CD4-positive, alpha-beta T cell treated with Interleukin-4 for 1 hour (primary cell): ENCODE measurements at regions not wholly inside any gene's neighbourhood (a gene's known extent, or its start where the extent isn't known, plus 50 kb on each side); places are given as distances from the start of the nearest gene placed in this dataset.

Experiments used
- DNase-seq, 2 donors: peaks; one replicate each; pipeline ENCODE4 v3.0.0-alpha.2; 2020 to 2022

DNA sequence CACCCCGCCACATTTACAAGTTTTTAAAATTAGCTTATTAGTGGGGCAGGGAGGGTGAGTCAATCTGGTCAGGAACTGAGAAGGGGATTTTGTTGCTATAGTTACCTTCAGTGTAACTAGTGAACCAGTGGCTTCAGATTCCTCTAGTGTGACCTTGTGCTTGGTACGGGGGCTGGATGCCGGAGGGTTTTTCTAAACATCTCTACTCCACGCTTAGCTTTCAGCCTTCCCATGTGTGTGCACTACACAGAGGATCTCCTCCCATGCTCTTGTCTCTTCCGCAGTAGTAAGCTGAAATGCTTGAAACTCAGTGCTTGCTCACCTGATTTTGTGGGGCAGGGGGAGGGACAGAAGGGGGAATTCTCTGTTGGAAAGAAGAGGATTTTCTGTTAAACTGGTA lies 67.9 kb upstream of the AKAP13 start:
- DNase-seq = peak in 1 of 2 donors; percentile 59

DNA sequence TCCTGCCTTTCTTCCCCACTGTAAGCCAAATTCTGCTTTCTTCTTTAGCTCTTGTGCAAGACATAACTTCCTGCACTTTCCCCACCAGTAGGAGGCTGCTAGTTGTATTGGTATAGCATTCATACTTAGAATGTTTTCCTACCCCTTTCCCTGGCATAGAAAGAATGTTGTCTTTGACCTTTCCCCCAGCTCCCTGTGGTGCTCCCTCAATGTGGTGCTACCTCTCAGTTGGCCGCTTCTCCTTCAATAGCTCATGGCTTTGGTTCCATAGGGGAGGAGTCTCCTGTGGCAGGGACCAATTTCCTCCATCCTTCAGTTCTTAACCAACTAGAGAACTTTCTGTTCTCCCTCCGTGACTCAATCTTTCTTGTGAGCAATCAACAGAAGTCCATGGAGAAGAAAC lies 67.5 kb upstream of the AKAP13 start:
- no peak for DNase-seq

DNA sequence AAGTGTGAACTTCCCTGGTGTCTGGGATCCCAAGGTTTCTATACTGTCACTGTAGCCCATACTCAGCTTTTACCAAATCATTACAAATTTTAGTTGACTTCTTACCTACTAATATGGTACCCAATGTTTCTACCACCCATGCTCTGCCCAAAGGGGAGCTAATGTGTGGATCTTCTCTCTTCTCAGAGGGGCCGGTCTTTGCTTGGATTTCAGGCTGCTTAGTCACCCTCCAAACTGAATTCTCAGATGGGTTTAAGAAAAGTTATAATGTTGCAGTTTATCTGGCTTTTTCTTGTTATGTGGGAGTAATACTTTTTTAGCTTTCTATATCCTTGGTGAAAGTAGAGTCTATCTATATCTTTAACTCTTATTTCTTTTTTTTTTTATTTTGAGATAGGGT lies 67.1 kb upstream of the AKAP13 start:
- no peak for DNase-seq

- DNase-seq = no peak
These were observed 66.3 kb upstream of the AKAP13 start for GRCh38 chr15:85314146-85314545.

DNA sequence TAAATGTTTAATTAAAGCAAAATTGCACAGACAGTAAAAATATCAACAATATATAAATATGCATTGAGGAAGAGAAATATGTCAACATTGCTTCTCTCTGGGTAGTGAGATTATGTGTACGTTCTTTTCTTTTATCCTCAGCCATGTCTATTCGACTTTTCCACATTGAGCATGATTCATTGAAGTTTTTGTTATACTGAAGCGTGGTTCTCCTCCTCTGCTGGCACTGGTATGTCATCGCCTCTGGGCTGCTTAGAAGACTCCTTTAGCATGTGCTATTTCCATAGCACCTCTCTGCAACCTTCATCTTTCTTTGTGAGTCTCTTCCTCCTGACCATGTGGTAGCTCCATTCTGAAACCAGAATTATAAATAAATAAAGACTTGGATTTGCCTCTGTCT lies 65.8 kb upstream of the AKAP13 start:
- no peak for DNase-seq

GRCh38 chr15:85316244-85316934 lies 64.0 kb upstream of the AKAP13 start:
- peak in 1 of 2 donors; percentile 33 for DNase-seq

GRCh38 chr15:85318048-85318731 lies 62.2 kb upstream of the AKAP13 start:
- peak in 1 of 2 donors; percentile 17 for DNase-seq

GRCh38 chr15:85318732-85319076 lies 61.7 kb upstream of the AKAP13 start:
- DNase-seq = no peak

GRCh38 chr15:85324202-85324601 lies 56.2 kb upstream of the AKAP13 start:
- no peak for DNase-seq

GRCh38 chr15:85325834-85326233 lies 54.6 kb upstream of the AKAP13 start:
- DNase-seq = no peak

DNA sequence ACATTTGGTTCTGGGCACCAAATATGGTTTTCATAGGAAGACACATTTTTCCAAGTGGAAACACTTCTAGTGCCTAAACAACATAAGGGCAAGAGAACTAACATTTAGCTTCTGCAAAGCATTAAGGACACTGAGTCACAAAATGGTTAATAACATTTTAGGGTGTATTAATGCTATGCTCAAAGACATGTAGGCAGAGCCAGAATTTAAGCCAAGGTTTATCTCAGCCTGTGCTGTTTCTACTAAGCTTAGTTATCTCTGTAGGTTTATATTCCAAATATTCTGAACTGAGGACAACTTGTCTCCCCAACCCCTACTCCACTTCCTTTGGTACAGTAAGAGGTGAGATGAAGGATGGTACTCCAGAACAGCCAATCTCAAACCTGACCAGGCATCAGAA lies 54.1 kb upstream of the AKAP13 start:
- no peak for DNase-seq

DNA sequence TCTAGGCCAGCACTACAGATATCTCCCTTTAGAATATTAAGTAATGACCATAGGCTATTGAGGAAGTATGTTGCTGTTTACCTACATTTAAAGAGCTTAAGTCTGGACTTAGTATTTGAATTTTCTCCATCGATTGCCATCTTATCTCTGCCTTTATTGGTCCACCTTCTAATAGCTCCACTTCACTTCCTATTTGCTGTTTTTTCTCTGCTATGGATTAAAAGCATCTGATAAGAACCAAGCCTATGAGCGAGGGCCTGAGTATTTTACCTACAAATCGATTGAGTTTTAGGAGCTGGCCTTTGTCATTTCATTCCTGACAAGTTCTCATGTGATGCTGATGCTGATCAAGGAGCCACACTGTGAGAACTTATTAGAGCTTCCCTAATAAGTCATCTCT lies 52.6 kb upstream of the AKAP13 start:
- no peak for DNase-seq

- peak; percentile 59 to 66 for DNase-seq
These were observed 50.6 kb upstream of the AKAP13 start for GRCh38 chr15:85329561-85330422.
